NCI-H524 (cell line): ENCODE measurements at regions not wholly inside any gene's neighbourhood (a gene's known extent, or its start where the extent isn't known, plus 50 kb on each side); places are given as distances from the start of the nearest gene placed in this dataset.

Experiments used
- DNase-seq, 2 experiments: peaks; one replicate each; lab custom pipeline; 2025; lab: John Stamatoyannopoulos, UW

DNA sequence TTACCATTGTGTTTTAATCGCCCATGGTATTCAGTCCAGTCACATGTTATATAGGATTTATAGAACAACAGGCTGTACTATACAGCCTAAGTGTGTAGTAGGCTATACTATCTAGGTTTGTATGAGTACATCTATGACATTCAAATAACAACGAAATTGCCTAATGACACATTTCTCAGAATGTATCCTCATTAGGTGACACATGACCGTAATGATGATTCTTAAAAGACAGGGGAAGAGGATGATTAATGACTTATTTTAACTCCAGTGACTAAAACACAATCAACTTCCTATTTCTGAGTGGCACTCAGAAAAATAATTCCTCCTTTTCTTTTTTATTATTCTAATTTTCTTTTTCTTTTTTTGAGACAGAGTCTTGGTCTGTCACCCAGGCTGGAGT, 63.0 kb upstream of the ACSL3 start:
- DNase-seq, result no peak

- no peak for DNase-seq
Measured at GRCh38 chr2:222798528-222798927, 62.3 kb upstream of the ACSL3 start.

DNA sequence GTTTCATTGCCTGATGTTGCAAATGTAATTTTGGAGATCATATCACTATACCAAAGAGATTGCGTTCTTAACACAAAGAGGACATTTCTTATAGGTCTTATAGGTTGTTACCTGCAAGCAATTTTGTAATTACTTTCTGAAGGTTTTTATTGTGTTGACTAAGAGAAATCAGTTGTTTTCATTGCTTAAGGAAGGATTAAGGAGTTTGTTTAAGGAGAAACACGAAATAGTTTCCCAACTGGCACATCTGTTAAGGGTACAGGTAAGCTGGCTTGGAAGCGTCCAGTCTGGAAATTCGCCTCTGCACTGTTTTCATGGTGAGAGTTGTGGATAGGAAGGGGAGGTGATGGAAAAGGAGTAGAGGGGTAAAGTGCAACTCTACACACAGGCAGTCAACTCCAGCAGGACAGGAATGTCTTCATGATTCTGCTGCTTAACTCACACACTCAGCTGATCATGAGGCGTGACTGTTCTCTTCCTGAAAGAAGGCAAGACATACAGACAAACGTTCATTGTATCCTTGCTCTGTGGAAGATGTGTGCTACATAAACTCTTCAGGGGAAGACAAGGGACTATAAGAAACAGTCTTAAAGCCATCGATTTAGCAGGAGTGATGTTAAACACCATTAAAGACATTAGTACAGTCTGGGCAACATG, 61.4 kb upstream of the ACSL3 start:
- DNase-seq, result no peak

DNA sequence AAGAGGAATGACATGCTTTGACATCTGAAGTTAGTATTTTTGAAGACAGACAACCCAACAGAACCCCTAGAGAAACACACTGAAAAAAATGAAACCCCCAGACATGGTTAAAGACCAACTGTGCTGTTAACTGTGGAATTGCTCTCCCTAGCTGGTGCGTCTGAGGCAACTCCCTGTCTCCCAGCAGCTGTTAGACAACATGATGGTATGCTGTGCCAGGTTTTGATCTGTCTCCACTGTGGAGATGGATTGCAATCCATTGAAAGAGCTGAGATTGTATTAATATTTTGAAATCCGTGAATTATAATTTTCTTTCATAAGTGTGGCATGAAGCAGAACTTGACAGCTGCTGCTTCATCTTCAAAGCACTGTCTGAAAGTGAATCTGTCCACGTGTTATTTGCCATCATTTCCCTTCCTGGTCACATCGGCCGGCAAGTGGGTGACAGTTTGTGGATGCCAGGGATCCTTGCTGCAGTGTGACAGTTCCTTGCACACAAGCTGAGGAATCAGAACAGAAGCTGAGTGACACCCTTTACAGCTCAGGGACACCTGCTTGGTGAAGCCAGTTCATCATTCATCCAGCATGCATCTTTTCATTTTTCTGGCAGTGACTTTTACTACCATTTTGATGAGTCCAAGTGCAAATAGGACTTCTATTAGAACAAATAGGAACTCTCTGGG, 58.2 kb upstream of the ACSL3 start:
- DNase-seq, result no peak

DNA sequence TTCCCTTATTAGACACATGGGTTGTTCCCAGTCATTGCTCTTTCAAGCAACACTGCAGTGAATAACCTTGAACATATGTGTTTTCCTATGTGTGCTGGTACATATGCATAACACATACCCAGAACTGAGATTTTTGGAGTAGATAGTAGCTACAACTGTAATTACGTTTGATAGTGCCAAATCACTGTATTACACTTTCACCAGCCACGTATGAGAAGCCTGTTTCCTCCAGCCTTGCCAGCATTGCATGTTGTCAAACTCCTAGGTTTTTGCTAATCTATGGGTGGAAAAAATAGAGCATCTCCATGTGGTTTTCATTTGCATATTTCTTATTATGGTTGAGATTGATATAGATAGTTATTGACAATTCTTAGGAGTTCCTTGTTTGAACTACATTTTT, 56.5 kb upstream of the ACSL3 start:
- no peak for DNase-seq

DNA sequence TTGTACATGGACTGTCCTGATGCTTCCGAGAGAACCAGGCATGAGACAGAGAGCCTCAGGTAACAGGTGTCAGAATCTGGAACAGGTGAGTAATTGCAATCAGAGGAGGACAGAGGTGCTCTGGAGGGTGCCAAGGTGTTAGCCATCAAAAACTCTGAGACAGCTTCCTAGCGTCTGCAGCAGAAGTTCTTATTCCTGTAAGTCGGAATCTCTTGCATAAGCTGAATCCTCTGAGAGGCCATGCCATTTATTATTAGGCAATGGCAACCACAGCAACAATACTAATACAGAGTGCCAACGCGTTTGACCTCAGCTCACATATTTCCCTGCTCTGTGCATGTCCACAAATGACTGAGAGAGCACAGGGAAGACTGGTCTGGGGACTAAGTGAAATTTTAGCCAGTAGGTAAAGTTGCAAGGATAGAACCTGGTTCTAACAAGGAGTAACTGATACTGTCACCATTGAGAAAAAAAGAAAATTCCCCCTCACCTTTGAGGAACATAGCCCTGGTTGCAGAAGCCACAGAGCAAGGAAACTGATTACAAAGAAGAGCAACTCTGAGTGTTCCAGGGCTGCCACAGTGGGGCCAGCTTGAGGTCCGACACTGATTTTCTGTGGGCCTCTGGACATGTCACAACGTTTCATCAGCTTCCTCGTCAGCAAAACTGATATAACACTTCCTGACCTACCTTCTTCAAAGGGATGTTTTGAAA, 55.1 kb upstream of the ACSL3 start:
- DNase-seq, result no peak

DNA sequence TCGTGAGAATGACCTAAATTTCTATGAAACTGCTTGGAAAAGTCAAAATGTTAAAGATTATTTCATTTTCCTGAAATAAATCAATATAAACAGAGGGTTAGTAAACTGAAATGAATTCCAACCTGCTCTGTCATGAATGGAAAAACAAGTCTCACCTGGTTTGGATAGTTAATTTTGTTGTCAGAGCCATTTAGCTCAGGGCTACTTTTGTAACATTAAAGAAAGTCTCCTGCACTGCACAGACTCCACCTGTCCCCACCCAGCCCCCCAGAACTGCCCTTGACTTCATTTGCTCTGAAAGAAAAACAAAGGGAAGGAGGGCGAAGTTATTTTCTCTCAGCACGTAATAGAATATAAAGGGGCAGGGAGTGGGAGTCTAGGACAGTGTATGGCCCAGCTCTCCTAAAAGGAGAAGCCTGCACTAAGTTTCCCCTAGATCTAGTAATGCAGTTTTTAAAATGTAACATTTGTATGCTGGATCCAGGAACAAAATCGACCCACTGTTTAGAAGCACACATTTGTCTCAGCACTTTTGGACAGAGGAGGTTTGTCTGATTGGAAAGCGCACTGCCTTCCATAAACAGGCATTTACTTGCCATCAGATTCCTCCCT, 54.2 kb upstream of the ACSL3 start:
- DNase-seq, result no peak

GRCh38 chr2:222807431-222807830, 53.4 kb upstream of the ACSL3 start:
- no peak for DNase-seq

DNA sequence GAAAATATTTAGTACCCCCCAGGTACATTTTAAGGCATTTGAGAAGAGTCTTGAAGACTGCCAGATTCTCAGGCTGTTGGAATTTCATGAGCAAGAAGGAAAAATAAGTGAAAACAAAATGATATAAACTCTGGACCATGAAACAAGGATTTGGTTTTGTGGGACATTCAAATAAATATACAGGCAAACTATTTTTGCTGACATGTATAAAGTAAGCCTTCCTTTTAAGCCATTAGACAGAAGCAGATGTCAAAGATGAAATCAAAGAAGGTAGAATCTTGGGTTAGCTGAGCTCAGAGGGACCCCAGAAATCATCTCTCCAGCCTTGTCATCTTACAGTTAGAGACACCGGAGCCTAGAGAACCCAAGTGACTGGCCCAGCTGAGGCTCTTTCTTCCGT, 51.3 kb upstream of the ACSL3 start:
- no peak for DNase-seq

GRCh38 chr2:222810044-222810443, 50.8 kb upstream of the ACSL3 start:
- DNase-seq, result no peak
